MV-4-11 (cell line): ENCODE measurements at regions not wholly inside any gene's neighbourhood (a gene's known extent, or its start where the extent isn't known, plus 50 kb on each side); places are given as distances from the start of the nearest gene placed in this dataset.

Source experiments
- DNase-seq: peaks from one replicate; lab custom pipeline; 2025; lab: John Stamatoyannopoulos, UW

DNA sequence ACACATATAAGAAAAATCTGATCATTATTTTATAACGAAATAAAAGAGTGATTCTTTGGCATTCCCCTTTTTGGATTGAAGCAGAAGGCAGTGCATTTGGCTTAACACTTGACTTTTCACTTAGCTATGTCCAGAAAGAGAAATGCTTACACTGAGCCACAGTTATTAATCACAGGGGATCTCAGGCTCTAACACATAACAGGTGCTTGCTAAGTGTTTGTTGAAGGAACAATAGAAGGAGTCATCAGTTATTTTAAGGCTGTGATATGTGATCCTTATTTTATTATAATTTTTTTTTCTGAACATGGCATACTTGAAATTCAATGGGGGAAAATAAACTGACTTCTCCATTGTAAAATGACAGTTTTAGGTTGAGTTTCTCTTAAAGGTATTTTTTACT lies 209.5 kb downstream of the UBE2E3 start:
- DNase-seq, result no peak

DNA sequence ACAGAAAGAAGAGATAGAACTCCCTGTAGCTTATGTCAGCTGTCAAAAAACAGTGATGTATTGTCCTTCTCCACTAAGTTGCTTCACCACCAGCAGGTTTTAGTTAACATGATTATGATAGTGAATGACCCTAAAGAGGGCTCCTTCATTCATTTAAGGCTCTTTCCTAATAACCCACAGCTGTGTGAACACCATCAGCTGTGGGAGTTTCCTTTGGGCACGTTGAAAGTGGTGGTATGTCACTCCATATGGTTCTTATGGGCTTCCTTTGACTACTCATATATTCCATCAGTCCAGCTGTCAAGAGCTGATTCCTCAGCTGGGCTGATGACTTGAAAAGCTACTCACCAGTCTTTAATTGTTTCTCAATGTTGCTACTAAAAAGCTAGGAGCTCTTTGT lies 210.3 kb downstream of the UBE2E3 start:
- DNase-seq, result peak; percentile 75

DNA sequence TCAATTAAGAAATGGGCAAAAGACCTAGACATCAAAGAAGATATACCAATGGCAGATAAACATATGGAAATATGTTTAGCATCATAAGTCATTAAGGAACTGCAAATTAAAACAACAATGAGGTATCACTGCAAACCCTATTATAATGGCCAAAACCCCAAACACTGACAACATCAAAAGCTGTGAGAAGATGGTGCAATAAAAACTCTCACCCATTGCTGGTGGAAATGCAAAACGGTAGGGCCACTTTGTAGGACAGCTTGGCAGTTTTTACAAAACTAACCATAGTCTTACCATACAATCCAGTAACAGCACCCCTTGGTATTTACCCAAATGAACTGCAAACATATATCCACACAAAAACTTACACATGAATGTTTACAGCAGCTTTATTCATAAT lies 213.1 kb downstream of the UBE2E3 start:
- DNase-seq, result no peak

DNA sequence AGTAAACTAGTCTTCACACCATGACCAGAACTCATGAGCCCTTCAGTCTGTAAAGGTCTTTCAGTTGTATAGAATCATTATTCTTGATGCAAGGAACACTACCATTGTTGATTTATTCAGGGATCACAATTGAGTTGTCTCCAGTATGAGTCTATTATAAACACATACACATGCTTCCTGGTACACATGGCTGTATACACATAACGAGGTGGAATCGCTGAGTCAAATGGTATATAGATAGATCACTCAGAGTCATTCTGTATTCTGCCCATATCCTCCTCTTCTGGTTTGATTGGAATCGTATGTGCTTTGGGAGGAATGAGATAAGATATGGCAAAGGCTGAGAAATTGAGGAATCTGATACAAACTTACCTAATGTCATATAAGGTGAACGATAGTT lies 216.0 kb downstream of the UBE2E3 start:
- DNase-seq, result no peak

DNA sequence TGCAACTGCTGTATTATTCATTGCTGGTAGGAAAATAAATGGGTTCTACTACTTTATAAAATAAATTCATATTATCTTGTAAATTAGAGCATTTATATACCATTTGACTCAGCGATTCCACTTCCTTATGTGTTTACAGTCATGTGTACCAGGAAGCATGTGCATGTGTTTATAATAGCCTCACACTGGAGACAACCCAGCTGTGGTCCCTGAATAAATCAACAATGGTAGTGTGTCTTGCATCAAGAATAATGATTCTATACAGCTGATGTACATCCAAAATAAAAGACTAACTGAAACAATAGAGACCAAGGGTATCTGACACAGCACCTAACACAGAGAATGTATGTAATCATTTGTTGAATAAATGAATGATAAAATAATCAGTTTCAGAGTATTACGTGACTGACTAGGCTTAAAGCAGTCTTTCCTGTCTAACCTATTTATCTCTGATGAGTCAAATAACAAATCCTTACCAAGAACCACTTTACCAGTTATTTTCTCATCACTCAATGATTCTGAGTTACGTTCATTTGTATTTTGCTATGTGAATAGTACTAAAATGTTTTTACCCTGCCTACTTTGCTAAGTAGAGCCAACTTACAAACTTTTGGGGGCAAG lies 216.8 kb downstream of the UBE2E3 start:
- DNase-seq, result no peak

DNA sequence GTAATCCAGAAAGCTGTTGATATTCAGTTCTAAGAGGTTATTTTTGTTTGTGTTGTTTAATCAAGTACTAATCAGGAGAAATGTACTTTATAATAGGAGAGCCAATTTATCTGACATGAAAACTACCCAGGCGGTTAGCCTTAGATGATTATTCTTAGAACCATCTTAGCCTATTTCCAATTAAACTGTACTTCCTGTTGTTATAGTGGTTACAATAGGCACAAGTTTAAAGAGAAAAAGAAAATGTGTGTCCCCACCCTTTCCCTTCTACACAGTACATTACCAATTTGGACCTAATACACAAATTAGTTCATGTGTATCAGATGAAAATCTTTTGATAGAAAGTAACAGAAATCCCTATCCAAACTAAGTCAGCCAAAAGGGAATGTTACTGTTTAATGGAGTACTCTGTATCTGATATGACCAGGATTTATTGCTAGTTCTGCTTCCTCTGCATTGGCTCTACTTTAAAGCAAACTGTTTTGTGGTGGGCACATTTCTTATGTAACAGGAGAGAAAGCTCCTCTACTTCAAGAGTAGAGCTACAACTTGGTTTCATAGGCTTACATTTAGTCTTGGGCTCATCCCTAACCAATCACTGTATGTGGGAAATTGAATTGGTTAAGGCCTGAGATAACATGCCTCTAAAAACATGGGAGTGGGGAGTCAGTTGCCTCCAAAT lies 217.9 kb downstream of the UBE2E3 start:
- peak; percentile 40 for DNase-seq

DNA sequence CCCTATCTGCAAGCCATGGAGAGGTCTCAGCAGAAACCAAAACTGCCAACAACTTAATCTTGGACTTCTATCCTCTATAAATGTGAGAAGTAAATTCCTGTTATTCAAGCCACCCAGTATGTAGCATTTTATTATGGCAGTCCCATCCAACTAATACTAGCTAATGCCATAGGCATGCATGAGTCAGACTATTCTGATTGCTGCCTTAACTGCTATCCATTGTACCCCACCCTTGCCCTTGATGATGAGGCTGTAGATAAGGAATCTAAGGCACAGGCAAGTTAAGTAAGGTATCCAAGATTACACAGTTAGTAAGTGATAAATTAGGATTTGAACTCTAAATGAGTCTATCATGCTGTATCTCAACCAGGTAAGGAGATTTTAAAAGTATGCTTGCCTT lies 223.0 kb downstream of the UBE2E3 start:
- no peak for DNase-seq

DNA sequence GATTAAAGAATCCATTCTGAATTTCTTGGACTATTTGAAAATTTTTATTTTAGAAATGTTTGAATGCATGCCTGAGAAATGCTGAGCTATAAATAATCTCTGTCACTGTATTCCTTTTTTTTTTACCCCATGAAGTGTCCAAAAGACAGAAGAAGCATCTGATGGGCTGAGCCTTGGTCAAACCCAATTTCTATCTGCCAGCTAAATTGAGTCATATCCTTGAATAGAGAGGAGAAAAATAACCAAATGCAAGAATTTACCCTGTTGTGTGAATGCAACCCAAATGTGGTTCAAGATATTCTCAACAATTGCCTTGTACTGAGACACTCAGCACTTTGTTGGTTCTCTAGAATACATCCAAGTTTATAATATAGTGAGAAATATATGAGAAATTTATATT lies 223.5 kb downstream of the UBE2E3 start:
- no peak for DNase-seq

DNA sequence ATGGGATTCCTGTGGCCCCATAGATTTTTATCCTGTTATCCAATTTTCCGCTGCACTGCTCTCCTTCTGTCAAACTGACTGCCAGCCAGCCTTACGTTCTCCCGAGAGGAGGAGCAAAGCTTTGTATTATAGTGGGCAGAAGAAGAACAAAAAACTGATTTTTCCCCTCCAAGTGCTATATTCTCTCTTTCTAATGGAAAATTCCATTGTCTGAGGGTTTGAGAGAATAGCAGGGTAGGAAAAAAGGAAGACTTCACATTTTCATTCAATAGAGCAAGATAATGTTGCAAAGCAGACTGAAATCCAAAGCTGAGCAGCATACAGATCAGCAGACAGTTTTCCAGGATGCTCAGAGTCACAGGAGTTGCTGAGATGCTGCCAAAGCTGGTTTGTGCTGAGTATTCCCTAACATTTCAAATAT lies 238.0 kb downstream of the UBE2E3 start:
- no peak for DNase-seq

DNA sequence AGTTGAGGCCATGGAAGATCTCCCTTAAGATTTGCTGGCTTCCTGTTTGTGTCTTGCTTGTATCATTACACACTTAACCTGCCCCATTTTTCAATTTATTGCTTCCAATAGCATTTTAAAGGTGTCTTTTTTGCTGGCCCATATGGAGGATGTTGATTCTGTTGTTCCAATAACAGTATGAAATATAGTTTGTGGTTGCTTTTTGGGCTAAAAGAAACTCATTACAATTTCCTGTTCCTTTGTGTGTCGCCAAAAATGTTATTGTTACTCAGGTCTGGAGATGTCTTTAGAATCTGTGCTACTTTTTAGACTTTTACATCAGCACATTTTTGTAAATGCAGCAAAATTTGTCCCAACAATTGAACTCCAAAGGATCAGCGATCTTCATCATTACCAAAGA lies 234.0 kb upstream of the ITGA4 start:
- no peak for DNase-seq

DNA sequence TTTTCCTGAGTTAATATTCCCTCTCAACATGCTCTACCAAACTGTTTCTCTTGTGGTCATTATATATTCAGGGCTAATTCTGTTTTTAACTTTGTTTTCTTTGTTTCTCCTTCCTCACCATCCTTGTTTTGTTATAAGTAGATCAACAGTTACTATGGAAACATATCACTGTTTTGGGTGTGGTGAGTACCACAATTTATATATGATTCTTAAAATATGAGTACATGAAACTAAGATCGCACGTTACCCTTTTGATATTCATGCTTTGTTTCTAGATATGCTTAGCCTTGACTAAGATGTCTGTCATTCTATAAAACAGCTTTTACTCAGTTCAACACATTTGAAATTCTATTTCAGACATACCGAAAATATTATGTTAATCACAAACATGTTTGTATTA lies 232.3 kb upstream of the ITGA4 start:
- DNase-seq, result no peak

DNA sequence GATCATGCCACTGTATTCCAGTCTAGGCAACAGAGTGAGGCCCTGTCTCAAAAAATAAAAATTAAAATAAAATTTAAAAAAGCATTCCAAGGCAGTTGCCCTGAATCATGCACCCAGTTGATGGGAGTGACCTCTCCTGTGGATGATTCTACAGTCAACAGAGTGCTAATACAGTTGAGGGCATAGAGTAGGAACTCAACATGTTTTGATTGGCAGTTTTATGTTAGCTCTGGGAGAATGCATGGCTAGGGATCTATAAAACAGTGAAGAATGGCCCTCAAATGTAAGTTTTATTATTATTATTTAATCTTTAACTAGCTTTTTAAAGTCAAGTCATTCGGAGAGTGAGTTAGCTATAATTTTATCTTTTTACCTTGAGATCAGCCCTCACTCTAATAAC lies 228.5 kb upstream of the ITGA4 start:
- no peak for DNase-seq

DNA sequence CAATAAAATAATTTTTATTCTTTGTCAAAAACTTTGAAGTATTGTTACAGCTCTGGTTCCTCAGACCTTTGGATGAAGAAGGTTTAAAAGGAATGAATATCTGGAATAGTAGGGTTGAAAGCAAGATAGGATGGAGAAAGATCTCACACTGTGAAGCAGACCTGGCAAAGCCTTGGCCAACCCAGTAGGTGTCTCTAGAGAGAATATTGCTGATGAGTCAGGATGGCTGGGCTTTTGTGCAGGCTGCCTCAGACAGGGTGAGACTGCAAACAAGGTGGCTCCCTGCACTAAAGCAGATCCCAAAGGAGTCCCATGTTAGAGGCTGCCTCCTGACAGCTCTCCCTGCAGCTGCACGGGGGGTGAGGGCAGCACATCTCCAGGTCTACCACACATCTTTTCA lies 226.0 kb upstream of the ITGA4 start:
- DNase-seq, result peak; percentile 3

DNA sequence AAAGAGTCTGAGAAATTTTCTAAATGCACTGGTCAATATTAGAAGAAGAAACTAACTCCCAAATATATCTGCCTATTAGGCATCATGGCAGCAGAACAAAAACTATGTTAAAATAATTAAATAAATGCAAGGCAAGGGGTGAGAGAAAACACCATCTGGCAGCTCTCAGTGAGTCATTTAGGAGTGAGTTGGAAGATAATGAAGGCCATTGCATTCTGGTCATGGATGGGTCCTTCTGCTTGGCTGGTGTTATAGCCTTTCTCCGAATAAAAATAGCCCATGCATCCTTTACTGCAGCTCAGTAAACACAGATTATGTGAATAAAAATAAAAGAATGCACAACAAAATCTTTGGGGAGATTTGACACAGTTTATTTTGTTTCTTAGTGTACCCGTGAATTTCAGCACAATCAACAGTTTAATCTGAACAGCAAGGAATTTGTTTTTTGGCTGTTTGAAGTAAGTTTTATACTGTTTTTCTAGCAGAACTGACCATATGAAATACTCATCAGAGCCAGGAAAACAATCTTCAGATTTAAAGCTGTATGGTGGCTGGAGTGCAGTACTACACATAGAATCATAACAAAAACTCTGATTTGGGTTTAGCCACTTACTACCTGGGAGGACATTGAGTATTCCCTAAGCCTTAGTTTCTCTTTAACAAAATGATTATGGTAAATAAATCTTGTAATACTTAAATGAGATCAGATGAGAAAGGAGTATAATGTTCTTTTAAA lies 225.1 kb upstream of the ITGA4 start:
- DNase-seq, result no peak

DNA sequence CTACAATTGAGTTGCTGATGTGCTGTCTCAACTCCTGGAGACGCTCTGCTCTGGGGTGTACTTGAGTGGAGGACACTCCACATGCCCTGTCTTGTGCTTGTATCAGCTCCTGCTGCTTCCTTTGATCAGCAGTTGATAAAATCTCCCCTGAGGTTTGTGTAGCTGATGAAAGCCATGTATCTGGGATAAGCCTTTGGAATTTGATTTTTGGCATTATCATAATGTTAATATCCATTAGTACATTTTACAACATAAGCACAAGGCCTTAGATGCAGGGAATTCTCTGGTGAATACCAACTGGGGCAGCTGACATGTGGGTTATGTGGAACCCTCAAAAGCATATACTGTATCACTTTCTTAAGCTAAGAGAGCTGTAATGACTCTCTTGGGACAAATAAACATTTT lies 222.7 kb upstream of the ITGA4 start:
- no peak for DNase-seq

DNA sequence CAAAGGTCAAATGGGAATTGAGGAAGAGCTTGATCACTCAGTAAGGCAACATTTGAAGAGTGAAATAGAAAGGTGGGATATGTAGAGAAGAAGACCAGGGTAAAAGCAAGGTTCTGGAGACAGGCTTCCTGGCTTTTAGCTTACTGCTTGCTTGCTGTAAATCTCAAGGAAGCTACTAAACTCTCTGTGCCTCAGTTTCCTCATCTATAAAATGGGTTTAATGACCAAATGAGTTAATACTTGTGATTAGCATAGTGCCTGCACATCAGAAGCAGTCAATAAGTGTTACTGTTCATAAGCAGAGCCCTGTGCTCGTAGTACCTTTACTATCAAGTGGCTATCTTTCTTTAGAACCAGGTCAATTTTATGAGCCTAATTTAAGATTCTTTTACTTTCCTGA lies 222.2 kb upstream of the ITGA4 start:
- DNase-seq, result no peak

DNA sequence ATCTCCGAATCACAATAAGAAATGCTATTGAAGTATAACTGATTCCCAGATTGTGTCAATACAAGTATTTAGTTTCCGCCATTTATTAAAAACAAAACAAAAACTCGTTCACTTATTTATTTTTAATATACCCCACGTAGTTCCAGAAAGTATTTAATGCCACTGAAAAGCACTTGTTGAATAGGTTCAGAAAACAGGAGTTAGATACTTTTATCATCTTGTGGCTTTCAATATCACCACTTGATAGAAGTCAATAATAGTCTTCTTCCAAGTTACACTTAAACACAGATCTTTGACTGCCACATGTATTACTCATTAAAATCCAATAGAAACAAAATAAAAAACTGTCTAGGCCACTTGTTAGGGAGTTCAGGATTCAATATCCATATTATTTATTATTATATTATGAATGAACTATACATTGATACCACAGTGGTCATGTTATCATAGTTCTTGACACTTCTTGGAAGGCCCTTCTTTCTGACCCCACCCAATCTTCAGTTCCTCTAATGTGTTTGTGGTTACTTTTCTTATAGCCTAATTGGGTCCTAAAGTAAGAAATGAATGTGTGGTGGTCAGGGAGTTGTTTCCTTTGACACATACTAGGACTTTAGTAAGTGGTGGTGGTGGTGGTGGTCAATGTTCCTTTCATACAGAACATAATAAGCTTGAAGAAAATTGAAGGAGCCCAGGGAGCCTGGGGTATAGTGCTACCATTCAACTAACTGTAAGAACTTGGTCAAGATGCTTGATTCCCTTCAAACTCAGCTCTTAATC lies 221.3 kb upstream of the ITGA4 start:
- peak; percentile 93 for DNase-seq

DNA sequence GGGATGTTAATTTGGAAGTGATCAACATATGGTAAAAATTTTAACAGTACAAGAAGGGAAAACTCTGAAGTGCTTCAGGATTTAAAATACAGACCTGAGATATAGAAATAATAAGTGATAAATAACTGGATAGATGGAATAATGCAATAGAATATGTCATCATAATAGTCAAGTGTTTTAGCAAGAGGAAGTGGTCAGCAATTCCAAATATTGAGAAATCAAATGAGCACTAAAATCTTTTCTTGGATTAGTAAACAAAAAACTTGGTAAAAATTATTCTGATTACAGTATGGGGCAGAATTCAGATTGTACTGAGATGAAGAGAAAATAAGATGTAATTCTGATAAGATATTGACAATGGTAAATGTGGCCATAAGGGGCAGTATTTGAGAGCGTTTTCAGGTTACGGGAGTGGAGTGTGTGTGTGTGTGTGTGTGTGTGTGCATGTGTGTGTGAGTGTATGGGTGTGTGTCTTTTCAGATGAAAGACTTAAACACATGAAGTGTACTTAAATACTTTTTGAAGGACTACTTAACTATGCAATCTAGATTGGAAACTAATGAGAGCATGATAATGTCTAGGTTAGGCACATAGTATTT lies 217.9 kb upstream of the ITGA4 start:
- peak; percentile 22 for DNase-seq

DNA sequence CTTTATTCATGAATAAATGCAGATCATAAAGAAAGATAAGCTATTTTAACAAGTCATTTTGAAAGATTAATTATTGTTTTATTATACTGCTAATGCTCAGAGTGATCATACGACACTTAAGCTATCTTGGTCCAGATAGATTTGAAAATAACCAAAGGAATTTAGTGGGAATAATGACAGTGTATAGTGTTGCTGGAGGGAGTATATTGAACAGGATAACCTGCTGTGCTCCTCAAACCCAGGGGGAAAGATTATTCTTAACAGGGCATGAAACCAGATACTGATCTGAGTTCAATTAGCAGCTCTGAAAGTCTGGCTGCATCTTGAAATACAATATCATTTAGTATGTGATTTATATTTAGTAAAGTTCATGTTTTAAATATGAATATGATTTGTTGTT lies 216.3 kb upstream of the ITGA4 start:
- no peak for DNase-seq

DNA sequence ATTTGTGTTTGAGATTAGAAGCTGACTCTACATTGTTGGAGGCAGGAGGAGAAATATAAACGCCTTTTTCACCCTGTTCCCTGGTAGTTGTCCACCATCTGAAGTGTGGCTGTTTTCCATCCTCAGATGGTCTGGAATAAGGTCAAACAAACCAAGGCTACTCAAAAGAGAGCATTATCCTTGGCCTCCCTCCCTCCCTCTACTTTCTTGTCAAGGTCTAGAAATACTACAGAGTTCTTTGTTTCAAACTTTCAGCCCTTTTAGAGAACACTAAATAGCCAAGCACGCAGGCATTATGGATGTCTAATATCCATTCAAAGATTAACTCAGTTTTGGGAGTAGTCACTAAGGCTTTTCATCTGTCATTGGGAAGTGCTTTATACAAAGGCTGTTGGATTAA lies 215.8 kb upstream of the ITGA4 start:
- no peak for DNase-seq

DNA sequence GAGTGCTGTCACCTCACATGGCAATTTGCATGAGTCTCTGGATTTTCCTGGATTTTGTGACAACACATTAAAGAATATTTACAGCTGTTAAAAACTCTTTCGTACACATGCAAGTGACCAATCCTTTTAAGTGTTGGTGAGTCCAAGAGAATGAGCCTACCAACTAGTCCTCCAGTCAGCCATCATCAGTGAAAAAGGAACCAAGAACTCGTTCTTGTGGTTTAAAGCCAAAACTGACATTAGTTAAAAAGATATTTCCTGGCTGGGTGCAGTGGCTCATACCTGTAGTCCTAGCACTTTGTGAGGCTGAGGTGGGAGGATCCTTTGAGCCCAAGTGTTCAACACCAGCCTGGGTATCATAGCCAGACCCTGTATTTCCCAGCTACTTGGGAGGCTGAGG lies 215.4 kb upstream of the ITGA4 start:
- peak; percentile 55 for DNase-seq

DNA sequence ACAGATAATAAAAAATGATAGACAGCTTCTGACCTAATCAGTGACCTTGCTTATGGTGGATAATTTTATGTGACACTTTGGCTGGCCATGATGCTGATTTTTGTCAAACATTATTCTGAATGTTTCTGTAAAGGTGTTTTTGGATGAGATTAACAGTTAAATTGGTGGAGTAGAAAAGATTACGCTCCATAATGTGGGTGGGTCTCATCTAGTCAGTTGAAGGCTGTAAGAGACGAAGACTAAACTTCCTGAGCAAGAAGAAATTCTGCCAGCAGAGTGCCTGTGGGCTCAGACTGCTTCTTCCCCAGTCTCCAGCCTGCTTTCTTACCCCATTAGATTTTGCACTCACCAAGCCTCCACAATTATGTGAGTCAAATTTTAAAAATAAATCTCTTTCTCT lies 214.9 kb upstream of the ITGA4 start:
- no peak for DNase-seq
